GM21390 (cell line): ENCODE measurements at regions not wholly inside any gene's neighbourhood (a gene's known extent, or its start where the extent isn't known, plus 50 kb on each side); places are given as distances from the start of the nearest gene placed in this dataset.

ENCODE experiments used
- ATAC-seq: cut with Tn5 transposase; IDR thresholded peaks from one replicate; pipeline ENCODE4 v1.9.1; 2021; ENCODE audit not compliant: unreplicated experiment

DNA sequence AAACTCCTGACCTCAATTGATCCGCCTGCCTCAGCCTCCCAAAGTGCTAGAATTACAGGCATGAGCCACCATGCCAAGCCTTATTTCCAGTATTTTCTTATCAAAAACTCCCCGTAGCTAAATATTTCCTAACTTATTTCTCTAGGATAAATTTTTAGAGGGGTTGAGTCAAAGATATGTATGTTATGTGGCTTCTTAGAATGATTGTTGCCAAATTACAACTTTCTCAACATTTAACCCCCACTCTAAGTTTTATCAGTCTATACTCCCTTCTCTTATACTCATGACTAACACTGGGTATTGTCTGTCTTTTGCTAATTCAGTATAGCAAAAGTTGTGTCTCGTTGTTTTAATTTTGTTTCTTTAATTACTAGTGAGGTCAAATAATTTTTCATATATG, 187.7 kb upstream of the LNX1 start:
- ATAC-seq, result no peak

DNA sequence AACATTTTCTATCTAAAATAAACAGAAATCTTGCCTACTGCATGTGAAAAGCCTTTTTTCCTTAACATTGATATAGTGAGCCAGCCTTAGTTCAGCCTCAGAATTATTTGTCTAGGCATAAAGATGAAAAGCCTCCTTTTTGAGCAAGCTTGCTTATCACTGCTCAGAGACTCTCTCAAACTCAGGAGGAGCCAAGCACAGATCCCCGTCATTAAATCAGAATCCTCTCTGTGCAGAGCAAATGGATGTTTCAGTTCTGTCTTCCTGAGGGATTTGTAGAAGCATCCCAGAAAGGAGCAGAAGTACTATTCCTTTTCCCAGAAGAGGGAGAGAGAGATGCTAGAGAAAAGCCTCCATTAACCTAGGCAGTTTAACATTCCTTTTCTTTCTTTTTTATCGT, 186.9 kb upstream of the LNX1 start:
- no peak for ATAC-seq

DNA sequence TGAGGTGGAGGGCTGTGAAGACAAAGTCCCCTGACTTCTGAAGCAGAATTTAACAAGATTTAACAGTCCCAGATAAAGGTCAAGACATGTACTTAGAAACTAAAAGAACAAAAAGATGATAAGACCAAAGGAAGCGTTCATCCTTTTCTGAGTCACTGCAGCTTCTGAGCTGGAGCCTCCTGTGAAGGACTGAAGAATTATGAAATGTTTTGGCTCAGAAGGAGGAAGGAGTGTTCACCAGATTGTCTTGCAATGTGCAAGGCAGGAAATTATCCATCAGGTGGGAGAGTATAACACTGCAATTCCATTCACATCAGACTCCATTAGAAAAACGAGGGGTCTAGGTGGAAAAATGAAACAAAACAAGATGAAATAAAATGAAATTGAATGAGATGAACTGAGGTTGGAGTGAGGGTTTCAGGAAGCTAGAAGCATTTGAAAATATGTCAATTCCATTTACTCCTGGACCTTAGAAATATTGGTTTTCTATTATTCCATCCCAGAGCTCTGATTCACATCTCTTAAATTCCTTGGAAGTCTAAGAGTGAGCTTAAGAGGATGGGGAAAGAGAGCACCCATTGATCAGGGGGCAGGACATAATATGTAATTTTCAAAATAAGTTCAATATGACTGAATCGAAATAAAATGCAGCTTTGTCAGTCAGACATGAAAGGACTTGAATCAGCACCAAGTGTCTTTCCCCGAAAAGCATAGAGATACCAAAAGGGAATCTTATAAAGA, 186.1 kb upstream of the LNX1 start:
- no peak for ATAC-seq

DNA sequence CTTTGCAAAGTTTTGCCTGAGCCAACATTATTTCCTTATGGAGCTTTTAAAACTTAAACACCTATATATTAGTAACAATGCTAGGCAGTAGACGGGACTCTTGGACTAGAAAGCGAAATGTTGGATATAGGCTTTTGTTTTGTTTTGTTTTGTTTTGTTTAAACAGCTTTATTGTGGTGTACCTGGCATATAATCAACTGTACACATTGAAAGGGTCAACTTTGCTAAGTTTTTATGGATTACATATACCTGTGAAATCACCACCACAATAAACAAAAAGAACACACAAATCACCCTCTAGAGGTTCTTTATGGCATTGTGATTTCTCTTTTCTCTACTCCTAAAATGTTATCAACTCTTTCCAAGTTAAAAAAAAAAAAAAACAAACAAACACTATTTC, 184.9 kb upstream of the LNX1 start:
- no peak for ATAC-seq

DNA sequence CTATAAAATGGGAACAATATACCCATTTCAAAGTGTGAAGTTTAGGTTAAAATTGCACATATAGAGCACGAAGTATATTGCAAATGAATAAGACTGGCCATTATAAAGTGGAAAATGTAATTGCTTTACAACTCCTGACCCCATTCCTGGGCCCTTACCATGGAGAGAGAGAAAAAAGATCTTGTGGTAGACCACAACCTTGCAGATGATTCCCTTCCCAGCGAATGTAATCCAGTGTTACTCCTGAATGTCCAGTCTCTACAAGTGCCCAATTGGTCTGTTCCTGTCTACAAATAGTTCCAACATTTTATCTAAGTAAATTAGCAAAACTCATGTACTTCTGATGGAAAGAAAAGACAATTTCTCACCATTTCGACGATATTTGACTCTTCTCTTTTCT, 184.1 kb upstream of the LNX1 start:
- ATAC-seq, result no peak

DNA sequence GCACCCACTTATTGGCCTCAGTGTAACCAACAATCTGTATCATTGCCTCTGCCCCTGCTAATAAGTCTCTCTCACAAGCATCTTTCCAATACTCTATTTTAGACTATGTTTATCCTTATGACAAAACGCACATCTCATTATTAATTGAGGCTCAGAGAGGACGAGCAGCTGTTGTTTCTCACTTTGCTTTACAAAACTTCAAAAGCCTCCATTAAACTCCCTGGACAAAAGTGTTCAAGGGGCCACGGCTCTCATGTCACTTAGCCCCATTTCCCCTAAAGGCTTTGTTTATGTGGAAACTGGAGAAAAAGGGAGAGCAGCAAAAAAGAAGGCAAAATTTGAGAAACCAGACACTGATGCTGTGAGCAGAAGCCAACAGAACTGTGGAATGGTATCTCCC, 180.0 kb upstream of the LNX1 start:
- no peak for ATAC-seq

DNA sequence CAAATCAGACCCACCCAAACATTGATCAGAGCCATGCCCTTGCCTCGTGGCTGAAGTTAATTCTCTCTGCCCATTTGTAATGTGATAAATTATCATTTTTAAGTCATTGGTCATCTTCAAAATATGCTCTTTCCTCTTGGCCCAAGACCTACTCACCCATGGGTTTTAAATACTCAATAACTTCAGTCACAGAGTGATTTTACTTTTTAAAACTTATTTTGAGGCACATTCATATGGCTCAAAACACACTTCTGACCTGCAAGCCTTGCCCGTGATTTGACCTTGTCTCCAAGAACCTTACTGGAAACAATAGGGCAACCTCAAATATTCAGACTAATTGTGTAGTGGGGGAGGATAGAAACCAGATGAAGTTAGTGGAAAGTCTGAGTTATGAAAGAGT, 176.2 kb upstream of the LNX1 start:
- no peak for ATAC-seq

DNA sequence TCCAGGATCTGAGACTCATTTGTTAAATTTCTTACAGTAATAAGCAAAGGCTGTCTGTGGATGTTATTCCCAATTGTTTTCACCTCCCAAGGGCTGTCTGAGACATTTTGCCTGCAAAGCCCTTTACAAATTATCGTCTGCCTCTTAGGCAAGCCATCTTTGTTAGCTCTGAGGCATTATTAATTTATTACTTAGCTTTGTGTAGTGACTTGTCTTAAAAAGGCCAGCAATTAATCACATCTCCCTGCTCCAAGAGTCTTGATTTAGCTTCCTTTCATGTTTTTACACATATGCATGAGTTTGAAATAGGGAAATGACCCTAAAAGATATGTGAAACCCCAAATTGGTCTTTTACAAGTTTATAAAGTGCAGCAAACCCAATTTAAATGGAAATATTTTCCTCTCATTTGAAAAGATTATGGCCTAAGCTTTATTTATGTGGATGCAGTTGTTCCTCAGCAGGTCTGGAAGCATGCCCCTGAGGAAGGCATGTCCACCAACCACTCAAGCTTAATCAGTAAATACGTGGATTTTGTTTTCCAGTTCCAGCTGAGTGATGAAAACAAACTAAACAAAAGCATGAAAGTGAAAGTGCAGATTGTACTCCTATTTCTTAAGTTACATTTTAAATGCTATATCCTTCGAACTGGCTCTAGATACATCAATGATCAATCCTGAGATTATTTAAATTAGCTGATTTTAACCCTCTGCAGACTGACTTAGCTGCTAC, 173.6 kb upstream of the LNX1 start:
- ATAC-seq, result no peak

DNA sequence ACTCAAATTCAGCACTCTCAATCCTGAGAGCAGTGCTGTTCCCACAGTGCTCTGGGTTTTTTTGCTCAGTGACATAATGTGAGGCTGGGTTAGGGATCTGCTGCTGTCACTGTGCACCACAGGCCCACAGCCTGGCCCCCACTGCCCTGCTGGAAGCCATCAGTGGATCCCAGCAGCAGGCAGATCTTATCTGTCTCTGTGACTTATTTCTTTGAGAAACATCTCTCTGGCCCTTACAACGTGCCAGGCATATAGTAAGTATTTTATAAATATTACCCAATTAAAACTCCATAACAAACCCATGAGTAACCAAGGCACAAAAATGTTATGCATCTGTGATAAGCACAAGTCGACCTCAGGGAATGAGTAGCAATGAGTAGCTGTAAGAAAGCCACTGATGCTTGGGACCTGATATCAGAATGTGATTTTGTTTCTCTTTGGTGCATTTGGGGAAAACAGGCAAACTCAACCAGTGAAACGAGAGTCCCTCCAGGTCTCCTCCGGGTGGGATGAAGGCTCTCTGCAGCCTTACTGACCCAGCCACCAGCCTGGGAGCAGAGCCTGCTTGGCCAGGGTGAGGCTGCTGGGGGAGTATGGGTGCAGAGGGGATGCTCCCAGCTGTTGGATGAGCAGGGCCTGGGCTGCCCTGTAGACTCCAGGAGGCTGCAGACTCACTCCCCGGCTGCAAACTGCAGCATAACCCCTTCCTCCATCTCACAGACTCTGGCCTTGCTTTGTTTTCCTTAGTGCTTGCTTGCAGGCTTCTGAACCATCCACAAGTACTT, 172.7 kb upstream of the LNX1 start:
- ATAC-seq, result no peak

DNA sequence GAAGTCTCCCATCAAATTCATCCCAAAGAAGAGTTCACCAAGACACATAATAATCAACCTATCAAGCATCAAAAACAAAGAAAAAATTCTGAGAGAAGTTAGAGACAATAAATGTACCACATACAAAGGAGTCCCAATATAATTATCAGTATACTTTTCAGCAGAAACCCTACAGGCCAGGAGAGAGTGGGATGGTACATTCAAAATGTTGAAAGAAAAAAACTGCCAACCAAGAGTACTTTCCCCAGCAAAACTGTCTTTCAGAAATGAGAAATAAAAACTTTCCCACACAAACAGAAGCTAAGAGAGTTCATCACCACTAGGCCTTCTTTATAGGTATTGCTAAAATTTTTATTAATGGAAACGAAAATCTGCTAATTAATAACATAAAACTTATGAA, 164.4 kb upstream of the LNX1 start:
- no peak for ATAC-seq

DNA sequence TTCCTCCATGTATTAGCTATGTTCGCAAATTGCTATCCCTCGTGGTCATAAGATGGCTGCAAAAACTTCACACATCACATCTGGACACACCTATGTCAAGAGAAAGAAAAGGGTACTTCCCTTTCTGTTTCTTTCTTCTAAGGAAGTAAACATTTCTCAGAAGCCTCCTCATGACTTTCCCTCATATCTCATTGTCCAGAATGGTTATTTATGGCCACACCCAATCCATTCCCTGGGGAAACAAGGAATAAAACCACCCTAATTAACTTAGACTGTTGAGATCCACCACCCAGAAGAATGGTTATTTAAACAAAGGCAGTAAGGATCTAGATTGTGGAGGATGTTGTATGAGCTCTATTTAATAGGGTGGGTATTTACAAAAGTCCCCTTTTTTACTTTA, 160.8 kb upstream of the LNX1 start:
- ATAC-seq, result no peak

DNA sequence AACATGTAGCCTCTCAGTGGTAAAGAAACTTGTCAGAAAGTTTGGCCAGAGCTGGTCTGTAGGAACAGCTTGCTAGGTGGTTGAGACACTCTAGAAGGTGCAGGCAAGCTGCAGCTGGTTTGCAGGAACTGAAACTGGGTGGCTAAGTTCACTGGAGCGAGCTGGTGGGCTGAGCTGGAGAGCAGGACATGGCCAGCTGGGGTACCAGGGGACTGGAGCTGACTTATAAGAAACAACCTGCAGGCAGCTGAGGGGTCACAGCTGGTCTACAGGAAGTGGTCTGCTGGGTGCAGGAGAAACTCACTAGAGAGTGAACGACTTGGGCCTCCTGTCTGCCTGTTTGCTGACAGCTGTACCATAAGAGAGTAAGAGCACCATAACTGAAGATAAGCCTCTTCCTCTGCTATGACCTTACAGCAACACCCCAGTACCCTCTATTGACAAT, 157.1 kb upstream of the LNX1 start:
- ATAC-seq, result peak; percentile 96

DNA sequence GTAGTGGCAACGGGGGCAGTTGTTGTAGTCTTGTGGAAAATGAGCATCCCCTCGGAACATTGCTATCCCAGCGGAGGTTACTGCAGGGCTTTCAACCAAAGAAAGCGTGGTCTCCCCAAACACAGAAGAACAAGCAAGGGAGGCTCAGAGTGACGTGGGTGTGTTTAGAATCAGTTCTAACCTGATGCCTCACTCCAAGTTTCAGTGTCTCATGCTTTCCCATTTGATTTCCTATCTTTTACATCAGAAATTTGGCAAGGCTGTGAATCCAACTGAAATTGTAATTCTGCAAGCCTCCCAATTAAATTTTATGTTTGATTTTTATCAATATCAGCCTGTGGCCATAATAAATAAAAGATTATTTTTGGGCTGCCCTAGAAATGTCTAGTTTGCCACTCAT, 156.1 kb upstream of the LNX1 start:
- no peak for ATAC-seq

DNA sequence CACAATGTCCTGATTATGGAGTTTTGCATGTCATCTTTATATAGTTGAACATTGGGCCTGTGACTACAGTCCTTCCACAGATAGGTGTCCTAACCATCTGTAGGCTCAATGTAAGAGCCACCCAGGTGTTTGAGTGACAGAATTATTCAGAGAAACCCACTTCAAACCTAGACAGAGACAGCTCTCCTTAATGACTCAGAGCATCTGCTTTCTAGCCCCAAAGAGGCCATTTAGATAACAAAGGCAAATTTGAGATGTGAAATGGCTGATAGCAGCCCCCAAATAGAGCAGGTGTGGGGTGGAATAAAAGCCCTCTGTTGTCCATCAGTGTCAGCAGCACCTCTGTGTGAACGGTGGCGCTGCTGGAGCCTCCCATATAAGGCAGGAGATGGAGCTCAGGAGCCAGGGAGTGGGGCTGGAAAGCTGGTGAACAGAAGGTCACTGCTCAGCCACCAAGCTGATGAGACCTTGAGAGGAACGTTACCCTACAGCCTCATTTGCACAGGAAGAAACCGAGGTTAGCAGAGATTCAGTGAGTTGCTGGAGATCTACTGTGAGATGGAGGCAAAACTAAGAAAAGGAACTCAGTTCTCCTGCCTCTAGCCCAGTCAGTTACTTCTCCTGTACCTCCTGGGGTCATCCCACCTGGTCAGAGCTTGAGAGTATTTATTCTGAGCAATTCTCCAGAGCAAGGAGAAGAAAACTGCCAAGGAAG, 153.3 kb upstream of the LNX1 start:
- ATAC-seq, result no peak

DNA sequence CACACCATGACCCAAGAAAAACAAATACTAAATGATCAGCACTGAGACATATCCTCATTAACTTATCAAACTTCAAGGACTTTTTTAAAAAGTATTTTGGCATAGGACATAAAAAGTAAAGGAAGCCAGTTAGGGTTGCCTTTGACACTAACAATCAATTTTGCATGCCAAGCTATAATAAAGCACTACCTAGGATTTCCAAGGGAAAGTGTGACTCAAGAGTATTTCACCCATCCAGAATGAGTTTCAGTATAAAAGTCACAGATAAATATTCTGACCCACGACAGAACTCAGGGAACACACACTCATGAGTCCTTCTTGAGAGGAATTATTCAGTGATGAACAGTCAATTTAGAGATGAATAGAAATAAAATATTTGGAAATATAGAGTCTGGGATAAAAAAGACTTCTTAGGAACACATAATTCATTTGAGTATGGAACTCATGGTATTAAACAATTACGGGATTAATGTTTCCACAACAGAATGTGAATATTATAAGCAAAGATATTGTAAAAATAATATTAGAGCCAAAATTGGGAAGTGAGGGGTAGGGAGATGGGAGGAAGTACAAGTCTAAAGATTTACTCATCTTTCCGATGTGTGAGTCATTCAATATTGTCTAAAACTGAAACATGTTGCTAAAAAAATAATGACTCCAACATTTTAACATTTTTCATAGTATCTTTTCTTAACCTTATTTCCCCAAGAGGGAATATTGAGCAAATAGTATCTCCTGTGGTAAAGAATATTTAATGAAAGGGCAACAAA, 143.5 kb upstream of the LNX1 start:
- ATAC-seq, result no peak

DNA sequence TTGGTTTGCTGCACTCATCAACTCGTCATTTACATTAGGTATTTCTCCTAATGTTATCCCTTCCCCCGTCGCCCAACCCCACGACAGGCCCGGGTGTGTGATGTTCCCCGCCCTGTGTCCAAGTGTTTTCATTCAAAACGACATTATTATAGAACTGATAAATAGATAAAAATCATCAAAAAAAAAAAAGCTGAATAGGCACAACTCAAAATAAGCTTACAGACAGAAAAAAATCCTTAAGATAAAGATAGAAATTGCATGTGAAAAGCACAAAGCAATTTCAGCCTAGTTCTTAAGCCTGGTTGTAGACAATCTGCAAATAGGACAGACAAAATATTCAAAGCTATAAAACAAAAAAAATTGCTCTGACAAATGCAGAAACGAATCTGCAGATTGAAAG, 142.9 kb upstream of the LNX1 start:
- ATAC-seq, result no peak

DNA sequence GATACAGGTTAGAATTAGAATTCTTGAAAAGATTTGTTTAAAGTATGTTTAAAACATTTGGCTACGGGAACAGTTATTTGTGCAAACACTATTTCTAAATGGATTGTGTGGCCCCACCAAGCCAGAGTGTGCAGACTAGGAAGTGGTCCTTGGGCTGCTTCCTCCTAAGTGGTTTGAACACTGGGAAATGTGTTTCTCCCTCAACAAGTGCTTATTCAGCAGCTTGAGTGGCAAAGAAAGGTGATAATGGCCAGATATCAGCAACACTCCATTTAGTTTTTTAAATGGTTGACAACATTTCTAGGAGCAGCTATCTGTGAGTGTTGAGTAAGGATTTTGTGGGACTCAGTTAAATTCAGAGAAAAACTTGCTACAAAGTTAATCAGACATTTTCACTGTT, 141.4 kb upstream of the LNX1 start:
- ATAC-seq, result no peak

DNA sequence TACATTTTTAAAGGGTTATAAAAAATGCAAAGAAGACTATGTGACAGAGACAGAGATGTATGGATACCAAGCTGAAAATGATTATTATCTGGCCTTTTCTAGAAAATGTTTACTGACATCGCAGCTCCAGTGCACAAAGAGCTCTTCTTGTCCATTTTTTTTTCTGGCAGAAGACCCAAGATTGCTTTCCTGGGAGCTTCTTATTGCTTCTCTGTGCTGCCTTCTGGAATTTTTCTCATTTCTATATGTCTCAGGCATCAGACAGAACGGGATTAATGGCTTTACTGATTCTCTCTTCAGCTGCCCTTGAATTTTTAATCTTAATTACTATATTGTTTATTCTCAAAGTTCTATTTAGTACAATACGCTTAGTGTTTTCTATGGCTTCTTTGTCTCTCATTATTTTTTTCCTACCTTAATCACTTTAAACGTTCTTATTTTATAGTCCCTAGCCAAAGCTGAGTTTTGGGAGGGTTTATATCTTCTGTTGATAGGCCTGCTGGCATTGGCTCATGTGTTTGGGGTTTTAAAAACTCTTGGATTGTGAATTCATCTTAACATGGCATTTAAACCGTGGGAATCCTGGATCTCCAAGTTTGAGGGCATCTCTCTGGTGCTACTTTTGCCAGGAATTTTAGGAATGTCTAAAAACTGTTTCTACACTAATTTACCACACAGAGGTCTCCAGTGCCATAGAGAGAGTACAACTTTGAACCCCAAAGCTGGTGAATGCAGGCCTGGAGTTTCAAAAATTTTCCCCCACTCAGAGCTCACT, 138.9 kb upstream of the LNX1 start:
- no peak for ATAC-seq

DNA sequence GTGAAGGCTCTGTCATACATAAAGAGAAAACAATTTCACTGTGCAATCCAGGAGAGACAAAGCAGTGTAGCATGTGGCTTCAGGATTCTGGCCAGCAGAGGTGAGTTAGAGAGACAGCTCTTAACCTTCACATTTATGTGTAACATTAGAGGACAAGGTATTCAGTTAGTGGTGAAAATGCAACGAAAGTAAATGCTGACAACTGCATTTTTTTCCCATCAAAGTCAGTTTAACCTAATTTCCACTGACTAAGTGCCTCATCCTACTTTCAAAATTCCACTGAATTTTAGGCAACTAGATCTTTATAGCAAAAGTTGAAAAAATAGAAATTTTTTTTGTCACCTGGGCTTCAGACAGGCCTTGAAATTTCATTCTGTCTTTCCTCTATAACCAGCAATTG, 130.8 kb upstream of the LNX1 start:
- no peak for ATAC-seq

DNA sequence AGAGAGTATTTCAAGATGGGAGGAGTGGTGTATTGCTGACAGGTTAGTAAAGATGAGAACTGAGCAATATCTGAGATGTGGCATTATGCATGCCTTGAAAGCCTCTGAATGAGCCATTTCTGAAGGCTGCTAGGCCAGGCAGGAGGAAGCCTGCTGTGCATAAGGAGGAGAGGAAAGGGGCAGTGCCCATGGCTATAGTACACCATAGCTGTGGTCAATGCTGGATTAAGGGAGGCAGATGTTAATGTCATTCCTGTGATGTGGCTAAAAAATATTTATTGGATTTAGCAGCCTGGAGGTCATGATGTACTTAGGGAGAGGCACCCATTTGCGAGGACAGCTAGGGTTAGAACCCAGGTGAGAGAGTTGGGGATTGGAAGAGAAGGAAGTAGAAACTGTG, 130.0 kb upstream of the LNX1 start:
- ATAC-seq, result no peak
